ENCODE measurements at regions not wholly inside any gene's neighbourhood (a gene's known extent, or its start where the extent isn't known, plus 50 kb on each side); places are given as distances from the start of the nearest gene placed in this dataset.

- Histone ChIP-seq H3K4me2 (ENCODE audit: low read length) (no peak overlapping the region), H3K9ac (no peak overlapping the region), H2AFZ (no peak overlapping the region), H3K4me3 (ENCODE audit: low read depth, low read length) (no peak overlapping the region), H3K27ac (no peak overlapping the region), H3K36me3 (ENCODE audit: control insufficient read depth, insufficient read depth, low read length) (no peaks in the 10 kb centered on the region), H3K4me1 (no peaks in the 10 kb centered on the region), H3K27me3 (ENCODE audit: control insufficient read depth, insufficient read depth, low read length) (no peaks in the 10 kb centered on the region), H3K9me3 (ENCODE audit: control insufficient read depth, low read length) (no peaks in the 10 kb centered on the region), H3K79me2 (no peaks in the 10 kb centered on the region)
- TF ChIP-seq CTCF (IDR thresholded peaks at IDR 0.05), result no peak
These were observed 311.3 kb upstream of the GRIN3A start for GRCh38 chr9:102049586-102050246.

GRCh38 chr9:102047549-102047948, 309.1 kb upstream of the GRIN3A start:
- no peak overlapping the region for H3K4me3 ChIP-seq (ENCODE audit: low read depth, low read length)
- no peak overlapping the region for H3K4me2 ChIP-seq (ENCODE audit: low read length)
- no peak for TF ChIP-seq CTCF (IDR thresholded peaks at IDR 0.05)
- no peak overlapping the region for H3K9ac ChIP-seq
- H3K4me1 ChIP-seq, result no peaks in the 10 kb centered on the region
- H2AFZ ChIP-seq, result no peak overlapping the region
- no peaks in the 10 kb centered on the region for H3K9me3 ChIP-seq (ENCODE audit: control insufficient read depth, low read length)
- no peak overlapping the region for H3K27ac ChIP-seq
- H3K27me3 ChIP-seq (ENCODE audit: control insufficient read depth, insufficient read depth, low read length), result no peaks in the 10 kb centered on the region
- H3K36me3 ChIP-seq (ENCODE audit: control insufficient read depth, insufficient read depth, low read length), result no peaks in the 10 kb centered on the region
- no peaks in the 10 kb centered on the region for H3K79me2 ChIP-seq

- Histone ChIP-seq H3K4me1 (no peaks in the 10 kb centered on the region), H3K79me2 (no peaks in the 10 kb centered on the region), H3K36me3 (ENCODE audit: control insufficient read depth, insufficient read depth, low read length) (no peaks in the 10 kb centered on the region), H3K4me2 (ENCODE audit: low read length) (no peak overlapping the region), H2AFZ (no peak overlapping the region), H3K9ac (no peak overlapping the region), H3K27ac (no peak overlapping the region), H3K4me3 (ENCODE audit: low read depth, low read length) (no peak overlapping the region), H3K9me3 (ENCODE audit: control insufficient read depth, low read length) (no peaks in the 10 kb centered on the region), H3K27me3 (ENCODE audit: control insufficient read depth, insufficient read depth, low read length) (no peaks in the 10 kb centered on the region)
- TF ChIP-seq CTCF (IDR thresholded peaks at IDR 0.05), result no peak
These were observed 305.7 kb upstream of the GRIN3A start for GRCh38 chr9:102044133-102044532.

- no peak overlapping the region for H3K4me3 ChIP-seq (ENCODE audit: low read depth, low read length)
- no peak overlapping the region for H3K4me2 ChIP-seq (ENCODE audit: low read length)
- no peaks in the 10 kb centered on the region for H3K79me2 ChIP-seq
- TF ChIP-seq CTCF (IDR thresholded peaks at IDR 0.05), result no peak
- no peaks in the 10 kb centered on the region for H3K9me3 ChIP-seq (ENCODE audit: control insufficient read depth, low read length)
- no peak overlapping the region for H3K27ac ChIP-seq
- H3K4me1 ChIP-seq, result no peaks in the 10 kb centered on the region
- no peaks in the 10 kb centered on the region for H3K36me3 ChIP-seq (ENCODE audit: control insufficient read depth, insufficient read depth, low read length)
- H2AFZ ChIP-seq, result no peak overlapping the region
- no peaks in the 10 kb centered on the region for H3K27me3 ChIP-seq (ENCODE audit: control insufficient read depth, insufficient read depth, low read length)
- H3K9ac ChIP-seq, result no peak overlapping the region
These were observed 299.6 kb upstream of the GRIN3A start for GRCh38 chr9:102038006-102038405.

- no peaks in the 10 kb centered on the region for H3K79me2 ChIP-seq
- H3K36me3 ChIP-seq (ENCODE audit: control insufficient read depth, insufficient read depth, low read length), result no peaks in the 10 kb centered on the region
- H3K27me3 ChIP-seq (ENCODE audit: control insufficient read depth, insufficient read depth, low read length), result no peaks in the 10 kb centered on the region
- H3K9me3 ChIP-seq (ENCODE audit: control insufficient read depth, low read length), result no peaks in the 10 kb centered on the region
- H3K4me1 ChIP-seq, result no peaks in the 10 kb centered on the region
- TF ChIP-seq CTCF (IDR thresholded peaks at IDR 0.05), result no peak
- H3K4me3 ChIP-seq (ENCODE audit: low read depth, low read length), result no peak overlapping the region
- no peak overlapping the region for H2AFZ ChIP-seq
- H3K4me2 ChIP-seq (ENCODE audit: low read length), result no peak overlapping the region
- H3K9ac ChIP-seq, result no peak overlapping the region
- H3K27ac ChIP-seq, result no peak overlapping the region
These were observed 297.5 kb upstream of the GRIN3A start for GRCh38 chr9:102035929-102036328.
